Activated naive CD8-positive, alpha-beta T cell (primary cell): ENCODE measurements at regions not wholly inside any gene's neighbourhood (a gene's known extent, or its start where the extent isn't known, plus 50 kb on each side); places are given as distances from the start of the nearest gene placed in this dataset.
"Not testable (repeated sequence)": the region's sequence is repeated elsewhere in the genome, so short reads cannot be mapped to it uniquely, and the experiment has no call there.

ENCODE experiments used
- H3K27ac Mint-ChIP-seq: one replicate; pipeline ENCODE4 v1.8.0; 2021; ENCODE audit warnings: mixed read lengths
- H3K27me3 Mint-ChIP-seq: one replicate; pipeline ENCODE4 v1.8.0; 2021; ENCODE audit warnings: mixed read lengths
- H3K36me3 Mint-ChIP-seq: one replicate; pipeline ENCODE4 v1.8.0; 2021; ENCODE audit warnings: mixed read lengths
- H3K4me1 Mint-ChIP-seq: one replicate; pipeline ENCODE4 v1.8.0; 2021; ENCODE audit warnings: low read depth, mixed read lengths
- H3K4me3 Mint-ChIP-seq: one replicate; pipeline ENCODE4 v1.8.0; 2021; ENCODE audit warnings: mild to moderate bottlenecking, mixed read lengths
- H3K9me3 Mint-ChIP-seq: one replicate; pipeline ENCODE4 v1.8.0; 2021; ENCODE audit warnings: low read depth, mixed read lengths

- Mint-ChIP-seq H3K27ac (no peak overlapping the region), H3K4me3 (no peak overlapping the region), H3K4me1 (no peaks in the 10 kb centered on the region), H3K27me3 (no peaks in the 10 kb centered on the region), H3K36me3 (no peaks in the 10 kb centered on the region), H3K9me3 (peaks cover 3% of the 10 kb centered on the region)
Observed at GRCh38 chr1:189206617-189207016, 1271.0 kb downstream of the BRINP3 start.

- H3K4me3 Mint-ChIP-seq, result no peak overlapping the region
- H3K27me3 Mint-ChIP-seq, result no peaks in the 10 kb centered on the region
- H3K36me3 Mint-ChIP-seq, result no peaks in the 10 kb centered on the region
- no peaks in the 10 kb centered on the region for H3K4me1 Mint-ChIP-seq
- no peak overlapping the region for H3K27ac Mint-ChIP-seq
- H3K9me3 Mint-ChIP-seq, result peaks cover 3% of the 10 kb centered on the region
Observed at GRCh38 chr1:189211742-189212141, 1265.9 kb downstream of the BRINP3 start.

- no peaks in the 10 kb centered on the region for H3K27me3 Mint-ChIP-seq
- H3K4me3 Mint-ChIP-seq, result no peak overlapping the region
- H3K9me3 Mint-ChIP-seq, result peaks cover 3% of the 10 kb centered on the region
- no peaks in the 10 kb centered on the region for H3K4me1 Mint-ChIP-seq
- H3K36me3 Mint-ChIP-seq, result no peaks in the 10 kb centered on the region
- H3K27ac Mint-ChIP-seq, result no peak overlapping the region
Observed at GRCh38 chr1:189212606-189213005, 1265.1 kb downstream of the BRINP3 start.

- Mint-ChIP-seq H3K36me3 (no peaks in the 10 kb centered on the region), H3K27ac (no peak overlapping the region), H3K4me1 (no peaks in the 10 kb centered on the region)
Observed at GRCh38 chr1:189216886-189217285, 1260.8 kb downstream of the BRINP3 start.

GRCh38 chr1:189217646-189218045 is 1260.0 kb downstream of the BRINP3 start:
- no peaks in the 10 kb centered on the region for H3K36me3 Mint-ChIP-seq
- no peaks in the 10 kb centered on the region for H3K4me1 Mint-ChIP-seq
- no peak overlapping the region for H3K27ac Mint-ChIP-seq
- H3K27me3 Mint-ChIP-seq, result no peaks in the 10 kb centered on the region
- peaks cover 5% of the 10 kb centered on the region for H3K9me3 Mint-ChIP-seq
- H3K4me3 Mint-ChIP-seq, result no peak overlapping the region

More at GRCh38 chr1:189216886-189217285, 1260.8 kb downstream of the BRINP3 start:
- H3K4me3 Mint-ChIP-seq, result no peak overlapping the region
- H3K9me3 Mint-ChIP-seq, result peaks cover 5% of the 10 kb centered on the region
- H3K27me3 Mint-ChIP-seq, result no peaks in the 10 kb centered on the region

- H3K27me3 Mint-ChIP-seq, result no peaks in the 10 kb centered on the region
- H3K36me3 Mint-ChIP-seq, result no peaks in the 10 kb centered on the region
- H3K9me3 Mint-ChIP-seq, result peaks cover 11% of the 10 kb centered on the region
- no peak overlapping the region for H3K27ac Mint-ChIP-seq
- no peak overlapping the region for H3K4me3 Mint-ChIP-seq
- no peaks in the 10 kb centered on the region for H3K4me1 Mint-ChIP-seq
Observed at GRCh38 chr1:189220750-189221149, 1256.9 kb downstream of the BRINP3 start.

GRCh38 chr1:189225794-189226145 is 1251.9 kb downstream of the BRINP3 start:
- H3K27ac Mint-ChIP-seq, H3K36me3 Mint-ChIP-seq, H3K4me1 Mint-ChIP-seq, H3K4me3 Mint-ChIP-seq, H3K27me3 Mint-ChIP-seq: not testable (repeated sequence)
- H3K9me3 Mint-ChIP-seq, result peaks cover 16% of the 10 kb centered on the region

- peaks cover 16% of the 10 kb centered on the region for H3K9me3 Mint-ChIP-seq
- no peak overlapping the region for H3K27ac Mint-ChIP-seq
- no peaks in the 10 kb centered on the region for H3K4me1 Mint-ChIP-seq
- no peak overlapping the region for H3K4me3 Mint-ChIP-seq
- no peaks in the 10 kb centered on the region for H3K36me3 Mint-ChIP-seq
- no peaks in the 10 kb centered on the region for H3K27me3 Mint-ChIP-seq
Observed at GRCh38 chr1:189226779-189227178, 1250.9 kb downstream of the BRINP3 start.

- Mint-ChIP-seq H3K36me3 (no peaks in the 10 kb centered on the region), H3K4me3 (no peak overlapping the region), H3K27ac (no peak overlapping the region), H3K4me1 (no peaks in the 10 kb centered on the region), H3K27me3 (no peaks in the 10 kb centered on the region), H3K9me3 (peaks cover 9% of the 10 kb centered on the region)
Observed at GRCh38 chr1:189237008-189237407, 1240.7 kb downstream of the BRINP3 start.

GRCh38 chr1:189253601-189254350 is 1223.9 kb downstream of the BRINP3 start:
- no peaks in the 10 kb centered on the region for H3K4me1 Mint-ChIP-seq
- no peak overlapping the region for H3K4me3 Mint-ChIP-seq
- H3K36me3 Mint-ChIP-seq, result no peaks in the 10 kb centered on the region
- H3K9me3 Mint-ChIP-seq, result peaks cover 10% of the 10 kb centered on the region
- H3K27me3 Mint-ChIP-seq, result no peaks in the 10 kb centered on the region
- no peak overlapping the region for H3K27ac Mint-ChIP-seq

GRCh38 chr1:189261128-189261527 is 1216.5 kb downstream of the BRINP3 start:
- not testable (repeated sequence) for H3K4me1 Mint-ChIP-seq, H3K36me3 Mint-ChIP-seq, H3K9me3 Mint-ChIP-seq, H3K27me3 Mint-ChIP-seq, H3K4me3 Mint-ChIP-seq, H3K27ac Mint-ChIP-seq

- Mint-ChIP-seq H3K27me3 (no peaks in the 10 kb centered on the region), H3K36me3 (no peaks in the 10 kb centered on the region)
Observed at GRCh38 chr1:189269011-189269410, 1208.7 kb downstream of the BRINP3 start.

GRCh38 chr1:189274267-189274666 is 1203.4 kb downstream of the BRINP3 start:
- H3K4me3 Mint-ChIP-seq, result no peak overlapping the region
- no peaks in the 10 kb centered on the region for H3K4me1 Mint-ChIP-seq
- H3K9me3 Mint-ChIP-seq, result peaks cover 11% of the 10 kb centered on the region
- H3K36me3 Mint-ChIP-seq, result no peaks in the 10 kb centered on the region
- no peaks in the 10 kb centered on the region for H3K27me3 Mint-ChIP-seq
- no peak overlapping the region for H3K27ac Mint-ChIP-seq

More at GRCh38 chr1:189269011-189269410, 1208.7 kb downstream of the BRINP3 start:
- Mint-ChIP-seq H3K9me3 (peaks cover 12% of the 10 kb centered on the region), H3K27ac (no peak overlapping the region), H3K4me1 (no peaks in the 10 kb centered on the region), H3K4me3 (no peak overlapping the region)

- Mint-ChIP-seq H3K4me1 (no peaks in the 10 kb centered on the region), H3K27me3 (no peaks in the 10 kb centered on the region), H3K36me3 (no peaks in the 10 kb centered on the region), H3K9me3 (peaks cover 9% of the 10 kb centered on the region), H3K4me3 (no peak overlapping the region), H3K27ac (no peak overlapping the region)
Observed at GRCh38 chr1:189275796-189276195, 1201.9 kb downstream of the BRINP3 start.

- Mint-ChIP-seq H3K27ac (no peak overlapping the region), H3K9me3 (peaks cover 15% of the 10 kb centered on the region), H3K4me3 (no peak overlapping the region), H3K27me3 (no peaks in the 10 kb centered on the region), H3K4me1 (no peaks in the 10 kb centered on the region), H3K36me3 (no peaks in the 10 kb centered on the region)
Observed at GRCh38 chr1:189289346-189289745, 1188.3 kb downstream of the BRINP3 start.

GRCh38 chr1:189301235-189301634 is 1176.4 kb downstream of the BRINP3 start:
- Mint-ChIP-seq H3K36me3 (no peaks in the 10 kb centered on the region), H3K9me3 (peaks cover 9% of the 10 kb centered on the region), H3K4me3 (no peak overlapping the region), H3K27ac (no peak overlapping the region), H3K27me3 (no peaks in the 10 kb centered on the region), H3K4me1 (no peaks in the 10 kb centered on the region)
